Ishikawa (cell line): ENCODE measurements at regions not wholly inside any gene's neighbourhood (a gene's known extent, or its start where the extent isn't known, plus 50 kb on each side); places are given as distances from the start of the nearest gene placed in this dataset.

Source experiments
- CREB1 ChIP-seq: IDR thresholded peaks from 2 replicates; pipeline ENCODE4 v1.6.1; 2012; ENCODE audit warnings: low read depth
- EGR1 ChIP-seq: IDR thresholded peaks from 2 replicates; pipeline ENCODE4 v1.6.1; 2012
- EP300 ChIP-seq: IDR thresholded peaks from 2 replicates; pipeline ENCODE4 v1.6.1; 2012; ENCODE audit warnings: borderline replicate concordance
- MAX ChIP-seq: IDR thresholded peaks from 2 replicates; pipeline ENCODE4 v1.6.1; 2012
- NFIC ChIP-seq: IDR thresholded peaks from 2 replicates; pipeline ENCODE4 v1.6.1; 2012
- RAD21 ChIP-seq: IDR thresholded peaks from 2 replicates; pipeline ENCODE4 v1.6.1; 2012; ENCODE audit warnings: low read depth
- REST ChIP-seq: IDR thresholded peaks from 2 replicates; pipeline ENCODE4 v1.6.1; 2012; ENCODE audit warnings: low read depth, mild to moderate bottlenecking
- TAF1 ChIP-seq: IDR thresholded peaks from 2 replicates; pipeline ENCODE4 v1.6.1; 2012; ENCODE audit warnings: low read depth, mild to moderate bottlenecking
- TCF12 ChIP-seq: IDR thresholded peaks from 2 replicates; pipeline ENCODE4 v1.6.1; 2012; ENCODE audit warnings: low read depth
- TEAD4 ChIP-seq: IDR thresholded peaks from 2 replicates; pipeline ENCODE4 v1.6.1; 2012
- USF1 ChIP-seq: IDR thresholded peaks from 2 replicates; pipeline ENCODE4 v1.6.1; 2012
- YY1 ChIP-seq: IDR thresholded peaks from 2 replicates; pipeline ENCODE4 v1.6.1; 2012; ENCODE audit warnings: low read depth
- ZBTB7A ChIP-seq: IDR thresholded peaks from 2 replicates; pipeline ENCODE4 v1.6.1; 2012; ENCODE audit warnings: low read depth

- TF ChIP-seq YY1 = no peak
Observed at GRCh38 chr12:91413581-91414546, 231.2 kb upstream of the DCN start.

- TF ChIP-seq NFIC (peak; percentile 26; the same call in 1 of the 2 replicates), TCF12 (no peak), YY1 (no peak), REST (no peak), USF1 (no peak), TAF1 (no peak), TEAD4 (peak; percentile 81), RAD21 (no peak)
Observed at GRCh38 chr12:91406920-91407341, 224.3 kb upstream of the DCN start.

GRCh38 chr12:91404441-91404840 lies 221.8 kb upstream of the DCN start:
- TF ChIP-seq MAX = no peak
- no peak for TF ChIP-seq YY1
- TF ChIP-seq REST = no peak
- TF ChIP-seq CREB1 = no peak
- TF ChIP-seq EGR1 = no peak
- no peak for TF ChIP-seq EP300

GRCh38 chr12:91401190-91401589 lies 218.6 kb upstream of the DCN start:
- TF ChIP-seq YY1 (no peak), EGR1 (no peak)

- no peak for TF ChIP-seq RAD21
- TF ChIP-seq EP300 = no peak
- TF ChIP-seq TCF12 = no peak
- TF ChIP-seq CREB1 = no peak
- TF ChIP-seq EGR1 = no peak
- TF ChIP-seq ZBTB7A = no peak
- no peak for TF ChIP-seq REST
Observed at GRCh38 chr12:91400271-91400670, 217.7 kb upstream of the DCN start.

GRCh38 chr12:91397866-91398532 lies 215.4 kb upstream of the DCN start:
- no peak for TF ChIP-seq EGR1
- no peak for TF ChIP-seq TAF1
